ENCODE measurements at regions not wholly inside any gene's neighbourhood (a gene's known extent, or its start where the extent isn't known, plus 50 kb on each side); places are given as distances from the start of the nearest gene placed in this dataset.

DNA sequence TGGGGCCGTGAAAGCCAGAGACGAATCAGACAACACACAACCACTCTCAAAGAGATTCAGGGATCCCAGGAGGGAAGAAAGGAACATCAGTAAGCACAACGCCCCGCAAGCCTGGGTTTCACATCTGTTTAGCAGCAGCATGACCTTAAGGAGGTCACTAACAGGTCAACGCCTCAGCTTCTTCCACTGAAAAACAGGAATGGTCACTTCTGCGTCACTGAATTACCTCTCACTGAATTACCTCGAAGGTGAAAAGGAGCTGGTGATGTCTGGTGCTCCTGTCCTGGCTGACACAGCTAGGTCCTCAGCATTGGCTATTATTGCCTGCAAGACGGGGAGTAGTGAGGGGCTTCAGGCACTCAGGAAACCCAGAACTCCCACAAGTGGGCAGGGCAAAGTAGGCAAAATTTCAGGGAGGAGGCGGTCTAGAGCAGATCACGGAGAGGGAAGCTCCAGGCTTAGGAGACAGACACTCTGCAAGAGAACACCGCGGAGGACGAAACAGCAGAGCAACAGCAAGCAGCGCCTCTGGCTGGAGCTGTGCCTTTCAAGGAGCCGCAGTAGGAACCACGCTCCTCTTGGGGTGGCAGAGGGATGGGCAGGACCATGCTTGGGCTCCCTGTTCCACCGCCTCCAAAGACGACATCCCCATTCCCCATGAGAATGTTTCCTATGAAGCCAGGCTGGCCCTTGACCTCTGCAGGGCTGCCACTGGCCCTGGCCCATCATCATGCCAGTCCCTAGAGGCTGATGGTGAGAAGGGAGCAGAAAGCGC is 108.4 kb downstream of the SINHCAF start:
- H3K27me3 ChIP-seq (replicated peaks), result peaks cover 3% of the 10 kb centered on the region

DNA sequence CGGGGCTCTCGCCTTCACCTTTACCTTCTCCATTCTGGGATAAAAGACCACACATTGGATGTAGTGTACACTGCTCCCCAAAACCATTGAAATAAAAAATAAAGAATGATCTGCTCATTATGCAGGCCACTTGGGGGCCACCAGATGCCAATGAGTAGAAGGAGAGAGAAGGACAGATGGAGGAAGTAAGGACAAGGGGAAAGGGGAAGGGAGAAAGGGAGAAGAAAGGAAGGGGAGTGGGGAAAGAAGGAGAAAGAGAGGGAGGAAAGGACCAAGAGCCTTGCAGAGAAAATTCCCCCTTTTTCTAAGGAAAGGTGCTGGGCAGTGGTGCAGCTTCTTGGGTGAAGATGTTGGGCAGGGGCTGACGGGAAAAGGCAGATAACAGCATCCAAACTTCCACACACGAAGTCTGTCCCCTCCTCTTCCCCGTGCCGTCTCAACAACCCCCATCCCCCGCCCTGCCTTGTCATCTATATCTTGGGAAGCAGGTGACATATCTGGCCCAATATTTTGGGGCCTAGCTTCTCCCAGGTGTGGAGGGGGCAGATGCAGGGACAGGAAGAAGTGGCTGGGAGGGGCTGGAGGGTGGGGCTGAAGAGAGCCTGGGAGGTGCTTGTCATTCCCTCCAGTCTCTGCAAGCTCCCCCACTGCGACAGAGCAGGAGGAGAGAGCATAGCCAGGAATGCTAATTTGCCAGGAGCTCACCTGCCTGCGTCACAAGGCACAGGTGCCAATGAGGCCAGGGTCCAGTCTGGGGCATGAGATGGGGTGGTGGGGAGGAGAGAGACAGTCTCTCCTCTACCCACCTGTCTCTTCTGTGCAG is 107.5 kb downstream of the SINHCAF start:
- H3K36me3 ChIP-seq (replicated peaks), result no peaks in the 10 kb centered on the region
- H3K4me3 ChIP-seq (ENCODE audit: low read depth, low read length), result no peak overlapping the region
- TF ChIP-seq, protein P1, sequence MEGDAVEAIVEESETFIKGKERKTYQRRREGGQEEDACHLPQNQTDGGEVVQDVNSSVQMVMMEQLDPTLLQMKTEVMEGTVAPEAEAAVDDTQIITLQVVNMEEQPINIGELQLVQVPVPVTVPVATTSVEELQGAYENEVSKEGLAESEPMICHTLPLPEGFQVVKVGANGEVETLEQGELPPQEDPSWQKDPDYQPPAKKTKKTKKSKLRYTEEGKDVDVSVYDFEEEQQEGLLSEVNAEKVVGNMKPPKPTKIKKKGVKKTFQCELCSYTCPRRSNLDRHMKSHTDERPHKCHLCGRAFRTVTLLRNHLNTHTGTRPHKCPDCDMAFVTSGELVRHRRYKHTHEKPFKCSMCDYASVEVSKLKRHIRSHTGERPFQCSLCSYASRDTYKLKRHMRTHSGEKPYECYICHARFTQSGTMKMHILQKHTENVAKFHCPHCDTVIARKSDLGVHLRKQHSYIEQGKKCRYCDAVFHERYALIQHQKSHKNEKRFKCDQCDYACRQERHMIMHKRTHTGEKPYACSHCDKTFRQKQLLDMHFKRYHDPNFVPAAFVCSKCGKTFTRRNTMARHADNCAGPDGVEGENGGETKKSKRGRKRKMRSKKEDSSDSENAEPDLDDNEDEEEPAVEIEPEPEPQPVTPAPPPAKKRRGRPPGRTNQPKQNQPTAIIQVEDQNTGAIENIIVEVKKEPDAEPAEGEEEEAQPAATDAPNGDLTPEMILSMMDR (IDR thresholded peaks at IDR 0.05; ENCODE audit: low read depth, low read length, missing control alignments), result no peak
- no peak for DNase-seq
- H3K27me3 ChIP-seq (replicated peaks), result peaks cover 3% of the 10 kb centered on the region
- in situ Hi-C loops (cut with HindIII; ENCODE audit: low pct_ligation_motif_present, low sequenced_read_pairs), result no loop called here
- H3K27ac ChIP-seq, result no peak overlapping the region

More for the DNA sequence above, 108.4 kb downstream of the SINHCAF start:
- TF ChIP-seq, protein P1 (IDR thresholded peaks at IDR 0.05; ENCODE audit: low read depth, low read length, missing control alignments), result no peak
- Histone ChIP-seq H3K4me3 (ENCODE audit: low read depth, low read length) (no peak overlapping the region), H3K36me3 (replicated peaks) (no peaks in the 10 kb centered on the region), H3K27ac (no peak overlapping the region)
- no peak for DNase-seq
- in situ Hi-C loops (cut with HindIII; ENCODE audit: low pct_ligation_motif_present, low sequenced_read_pairs), result no loop called here

DNA sequence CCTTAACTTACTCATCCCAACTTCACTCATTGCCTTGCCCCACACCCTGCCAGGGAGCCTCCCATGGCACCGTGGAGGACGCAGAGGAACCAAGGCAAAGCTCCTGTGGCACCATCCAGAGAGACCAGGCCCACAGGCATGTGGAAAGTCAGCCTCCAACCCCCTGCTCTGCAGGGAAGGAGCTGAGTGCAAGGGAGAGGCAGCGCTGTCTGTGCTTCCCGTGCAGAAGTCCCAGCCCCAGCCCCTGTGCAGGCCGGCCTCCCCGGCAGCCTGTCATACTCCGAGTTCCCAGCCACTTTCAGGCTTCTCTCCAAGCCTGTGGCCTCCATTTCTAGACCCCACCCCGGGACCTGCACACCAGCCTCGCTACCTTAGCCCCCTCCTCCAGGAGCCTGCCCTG is 106.4 kb downstream of the SINHCAF start:
- no peak overlapping the region for H3K27ac ChIP-seq
- H3K27me3 ChIP-seq (replicated peaks), result peaks cover 3% of the 10 kb centered on the region
- no peaks in the 10 kb centered on the region for H3K36me3 ChIP-seq (replicated peaks)
- TF ChIP-seq, protein P1 (IDR thresholded peaks at IDR 0.05; ENCODE audit: low read depth, low read length, missing control alignments), result no peak
- no peak overlapping the region for H3K4me3 ChIP-seq (ENCODE audit: low read depth, low read length)
- DNase-seq, result no peak
- in situ Hi-C loops (cut with HindIII; ENCODE audit: low pct_ligation_motif_present, low sequenced_read_pairs), result no loop called here

DNA sequence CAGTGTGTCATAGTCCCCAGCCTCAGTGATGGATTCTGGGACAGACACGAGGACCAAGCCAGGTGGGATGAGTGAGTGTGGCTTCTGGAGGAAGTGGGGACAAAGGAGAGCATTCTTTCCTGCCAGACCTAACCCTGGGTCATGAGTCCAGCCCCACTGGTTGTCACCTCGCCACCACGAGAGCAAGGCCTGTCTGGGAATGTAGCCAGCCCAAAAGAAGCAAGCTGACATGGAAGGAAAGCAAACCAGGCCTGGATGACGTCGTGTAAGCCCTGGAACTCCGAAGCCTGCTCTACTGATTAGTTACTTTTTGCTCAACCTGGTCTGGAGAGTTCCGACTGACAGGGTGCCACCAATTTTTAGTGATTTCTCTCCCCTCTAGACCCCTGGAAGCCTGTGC is 105.9 kb downstream of the SINHCAF start:
- Histone ChIP-seq H3K4me3 (ENCODE audit: low read depth, low read length) (no peak overlapping the region), H3K27me3 (replicated peaks) (peaks cover 3% of the 10 kb centered on the region), H3K36me3 (replicated peaks) (no peaks in the 10 kb centered on the region), H3K27ac (no peak overlapping the region)
- no peak for DNase-seq
- TF ChIP-seq, protein P1 (IDR thresholded peaks at IDR 0.05; ENCODE audit: low read depth, low read length, missing control alignments), result no peak
- in situ Hi-C loops (cut with HindIII; ENCODE audit: low pct_ligation_motif_present, low sequenced_read_pairs), result no loop called here

DNA sequence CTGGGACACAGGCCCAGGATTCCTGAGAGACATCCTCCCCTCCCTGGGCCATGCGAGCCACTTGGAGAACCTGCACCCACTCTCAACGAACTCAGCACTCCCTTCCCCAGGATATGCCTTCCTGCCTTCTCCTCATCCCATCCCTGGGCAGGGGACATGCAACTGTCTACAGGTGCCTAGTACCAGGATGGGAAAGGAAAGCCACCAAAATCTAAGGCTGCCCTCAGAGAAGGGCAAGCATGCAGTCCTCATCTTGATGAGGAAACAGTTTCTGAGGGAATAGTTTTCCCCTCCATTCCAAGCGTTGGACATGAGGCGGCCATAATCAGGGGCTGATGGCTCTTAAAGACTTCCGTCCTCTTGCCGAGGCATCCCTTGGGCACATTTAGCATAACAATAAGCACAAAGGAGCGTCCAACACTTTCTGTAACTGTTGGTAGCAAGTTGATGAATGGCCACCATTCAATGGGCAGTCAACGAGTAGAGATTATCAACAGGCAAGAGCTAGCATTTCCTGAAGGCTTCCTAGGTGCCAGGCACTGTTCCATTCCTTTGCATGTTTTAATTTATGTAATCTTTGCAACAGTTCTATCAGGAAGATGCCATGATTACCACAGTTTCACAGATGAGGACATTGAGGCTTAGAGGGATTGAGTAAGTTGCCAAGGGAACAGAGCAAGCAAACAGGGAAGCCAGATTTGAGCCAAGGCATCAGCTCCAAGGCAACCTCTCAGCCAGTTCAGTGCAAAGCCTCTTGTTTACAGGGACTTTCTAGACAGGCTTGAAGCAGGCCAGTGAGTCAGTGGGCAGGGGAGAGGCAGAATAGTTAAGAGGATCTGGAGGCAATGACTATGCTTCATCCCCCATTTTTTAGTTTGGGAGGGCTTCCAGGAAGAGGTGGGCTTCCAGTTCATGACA is 105.1 kb downstream of the SINHCAF start:
- no peak overlapping the region for H3K4me3 ChIP-seq (ENCODE audit: low read depth, low read length)
- peaks cover 3% of the 10 kb centered on the region for H3K27me3 ChIP-seq (replicated peaks)
- H3K27ac ChIP-seq, result no peak overlapping the region
- DNase-seq, result peak; percentile 33
- in situ Hi-C loops (cut with HindIII; ENCODE audit: low pct_ligation_motif_present, low sequenced_read_pairs), result no loop called here
- no peaks in the 10 kb centered on the region for H3K36me3 ChIP-seq (replicated peaks)
- TF ChIP-seq, protein P1 (IDR thresholded peaks at IDR 0.05; ENCODE audit: low read depth, low read length, missing control alignments), result no peak

All from brain microvascular endothelial cell (primary cell).